HCT116 (cell line): ENCODE measurements at regions not wholly inside any gene's neighbourhood (a gene's known extent, or its start where the extent isn't known, plus 50 kb on each side); places are given as distances from the start of the nearest gene placed in this dataset.

ENCODE experiments used
- ATAC-seq: fragments of 200-7000 bp; cut with Tn5 transposase; 2 replicates; pipeline ENCODE4 v1.9.1; 2020; ENCODE audit warnings: mild to moderate bottlenecking, moderate library complexity
- BruUV-seq: library from RNA; stranded (reverse); fragments of 400-500 nt; replicated peaks from 2 replicates; lab custom pipeline; 2021; lab: Mats Ljungman, UMichigan
- CTCF ChIA-PET: fragments of 300-600 bp; sonication (Branson Sonifier 250); formaldehyde crosslinking; loops from one replicate; lab custom pipeline; 2021; ENCODE audit warnings: antibody characterized with exemption; lab: Charles Lee
- POLR2A ChIA-PET: fragments of 300-600, 350-600 bp; sonication (Branson Sonifier 250); formaldehyde crosslinking; loops from one replicate; lab custom pipeline; 2021; ENCODE audit warnings: antibody characterized with exemption; lab: Charles Lee
- RAD21 ChIA-PET, 2 experiments: fragments of 300-600 bp; sonication (Branson Sonifier 250); formaldehyde crosslinking; loops; one replicate each; lab custom pipeline; 2023; ENCODE audit warnings: low total read pairs in 2 of 2; ENCODE audit not compliant: uncharacterized antibody in 2 of 2, unreplicated experiment in 2 of 2, low non-redundant PET in 1 of 2; lab: Charles Lee
- DNase-seq: peaks from one replicate; pipeline ENCODE4 v3.0.0-alpha.2; 2010; ENCODE audit warnings: low read depth, low spot score
- H2AFZ ChIP-seq: fragments of 200-600 bp; shearing (Covaris generic), sonication (generic); 2 replicates; pipeline ENCODE4 v1.6.1; 2017; ENCODE audit warnings: low read depth, mixed run types, mixed read lengths, antibody characterized with exemption, low read length; ENCODE audit not compliant: poor library complexity, severe bottlenecking
- H3K27ac ChIP-seq: 2 replicates; pipeline ENCODE4 v1.5.1; 2012; ENCODE audit warnings: low read depth, low read length
- H3K27me3 ChIP-seq: fragments of 200-600 bp; sonication (generic); 2 replicates; pipeline ENCODE4 v1.6.1; 2016; ENCODE audit warnings: mixed run types, low read length, mixed read lengths; ENCODE audit not compliant: insufficient read depth
- H3K36me3 ChIP-seq, 2 experiments: fragments of 200-500 bp in 1 of 2; fragments of 200-600 bp in 1 of 2; sonication (Bioruptor generic) in 1 of 2; sonication (generic) in 1 of 2; 2 replicates each; pipeline versions ENCODE4 v1.5.1 to v1.6.1; 2014 to 2016; ENCODE audit warnings: low read length in 2 of 2, inconsistent platforms in 1 of 2, mixed read lengths in 1 of 2, mixed run types in 1 of 2; ENCODE audit not compliant: insufficient read depth in 2 of 2, control insufficient read depth in 1 of 2
- H3K4me1 ChIP-seq, 2 experiments: fragments of 200-600 bp in 1 of 2; sonication (generic) in 1 of 2; 2 replicates each; pipeline versions ENCODE4 v1.5.1 to v1.6.1; 2012 to 2017; ENCODE audit warnings: low read length in 2 of 2, inconsistent platforms in 1 of 2, mild to moderate bottlenecking in 1 of 2, mixed read lengths in 1 of 2, mixed run types in 1 of 2, moderate library complexity in 1 of 2; ENCODE audit not compliant: insufficient read depth in 2 of 2, control insufficient read depth in 1 of 2
- H3K4me2 ChIP-seq: fragments of 200-600 bp; sonication (generic); 2 replicates; pipeline ENCODE4 v1.6.1; 2017; ENCODE audit warnings: mixed run types, low read length, mixed read lengths
- H3K4me3 ChIP-seq, 2 experiments: fragments of 200-600 bp in 1 of 2; sonication (generic) in 1 of 2; replicated peaks in 1 of 2; 2 replicates each; pipeline ENCODE4 v1.5.1; 2011 to 2016; ENCODE audit warnings: low read length in 2 of 2, control low read depth in 1 of 2, low read depth in 1 of 2, mild to moderate bottlenecking in 1 of 2, mixed read lengths in 1 of 2, mixed run types in 1 of 2
- H3K79me2 ChIP-seq: fragments of 200-600 bp; sonication (generic); 2 replicates; pipeline ENCODE4 v1.6.1; 2017; ENCODE audit warnings: mild to moderate bottlenecking, mixed run types, low read length, moderate library complexity, mixed read lengths; ENCODE audit not compliant: insufficient read depth
- H3K9ac ChIP-seq: fragments of 200-600 bp; sonication (generic); 2 replicates; pipeline ENCODE4 v1.6.1; 2016; ENCODE audit warnings: low read length, mixed read lengths
- H3K9me2 ChIP-seq: fragments of 200-600 bp; sonication (generic), shearing (Covaris generic); 2 replicates; pipeline ENCODE4 v1.6.1; 2017; ENCODE audit warnings: mixed run types, mild to moderate bottlenecking, moderate library complexity; ENCODE audit not compliant: insufficient read depth
- H3K9me3 ChIP-seq, 2 experiments: fragments of 200-500 bp in 1 of 2; fragments of 200-600 bp in 1 of 2; sonication (Bioruptor generic) in 1 of 2; sonication (generic) in 1 of 2; 2 replicates each; pipeline ENCODE4 v1.6.1; 2014 to 2017; ENCODE audit warnings: low read length in 2 of 2, mixed read lengths in 2 of 2, inconsistent platforms in 1 of 2, low read depth in 1 of 2, mild to moderate bottlenecking in 1 of 2, mixed run types in 1 of 2, moderate library complexity in 1 of 2; ENCODE audit not compliant: control insufficient read depth in 1 of 2, insufficient read depth in 1 of 2
- H4K20me1 ChIP-seq: fragments of 200-600 bp; sonication (generic), shearing (Covaris generic); 2 replicates; pipeline ENCODE4 v1.6.1; 2017; ENCODE audit warnings: mixed run types, mild to moderate bottlenecking, moderate library complexity; ENCODE audit not compliant: insufficient read depth
- ATF3 ChIP-seq: IDR thresholded peaks from 2 replicates; pipeline ENCODE4 v1.6.1; 2012
- CBX3 ChIP-seq: IDR thresholded peaks from 2 replicates; pipeline ENCODE4 v1.6.1; 2012; ENCODE audit warnings: low read depth
- EGR1 ChIP-seq: IDR thresholded peaks from 2 replicates; pipeline ENCODE4 v1.6.1; 2012; ENCODE audit warnings: low read depth
- ELF1 ChIP-seq: IDR thresholded peaks from 2 replicates; pipeline ENCODE4 v1.6.1; 2012; ENCODE audit warnings: low read depth, borderline replicate concordance
- FOSL1 ChIP-seq: IDR thresholded peaks from 2 replicates; pipeline ENCODE4 v1.6.1; 2012; ENCODE audit warnings: low read depth
- MAX ChIP-seq: IDR thresholded peaks from 2 replicates; pipeline ENCODE4 v1.6.1; 2012
- POLR2A ChIP-seq: IDR thresholded peaks from 2 replicates; pipeline ENCODE4 v1.7.0; 2011; ENCODE audit warnings: borderline replicate concordance; ENCODE audit not compliant: insufficient read depth, insufficient read length; ENCODE audit errors: extremely low read depth
- POLR2AphosphoS5 ChIP-seq: IDR thresholded peaks from 2 replicates; pipeline ENCODE4 v1.6.1; 2011; ENCODE audit warnings: mild to moderate bottlenecking, low read depth, low read length, moderate library complexity
- SIN3A ChIP-seq: IDR thresholded peaks from 2 replicates; pipeline ENCODE4 v1.6.1; 2012; ENCODE audit warnings: low read depth
- SP1 ChIP-seq: IDR thresholded peaks from 2 replicates; pipeline ENCODE4 v1.6.1; 2012; ENCODE audit warnings: low read depth
- SRF ChIP-seq: IDR thresholded peaks from 2 replicates; pipeline ENCODE4 v1.6.1; 2012; ENCODE audit warnings: low read depth
- TCF7L2 ChIP-seq: IDR thresholded peaks from 2 replicates; pipeline ENCODE4 v1.7.0; 2011; ENCODE audit warnings: borderline replicate concordance, inconsistent platforms; ENCODE audit not compliant: insufficient read depth, insufficient read length; ENCODE audit errors: extremely low read depth
- YY1 ChIP-seq: IDR thresholded peaks from 2 replicates; pipeline ENCODE4 v1.6.1; 2011; ENCODE audit warnings: low read length, low read depth, moderate library complexity, mild to moderate bottlenecking; ENCODE audit not compliant: insufficient replicate concordance; ENCODE audit errors: extremely low read depth
- ZFX ChIP-seq: fragments of 450-650 bp; IDR thresholded peaks from 2 replicates; pipeline ENCODE4 v1.6.1; 2017
- ZNF274 ChIP-seq: fragments of 200-500 bp; sonication (Bioruptor generic); IDR thresholded peaks from 2 replicates; pipeline ENCODE4 v1.6.1; 2014; ENCODE audit warnings: mild to moderate bottlenecking, low read depth, low read length, inconsistent platforms
- intact Hi-C: fragments of 100-400 bp; cut with micrococcal nuclease; formaldehyde crosslinking; loops from 2 replicates; pipeline ENCODE4 v1.10.0; 2022
- TF ChIP-seq, protein P1 (sequence below): IDR thresholded peaks from 2 replicates; pipeline ENCODE4 v1.6.1; 2012; ENCODE audit warnings: low read depth
- TF ChIP-seq, protein P2 (sequence below), 3 experiments: fragments of 200-600 bp in 1 of 3; sonication (generic) in 1 of 3; IDR thresholded peaks in 2 of 3; conservative IDR thresholded peaks in 1 of 3; 2 replicates each; pipeline ENCODE4 v1.5.1; 2012 to 2017; ENCODE audit warnings: low read depth in 2 of 3, low read length in 2 of 3, antibody characterized with exemption in 1 of 3, borderline replicate concordance in 1 of 3, control low read depth in 1 of 3, mild to moderate bottlenecking in 1 of 3, mixed read lengths in 1 of 3, mixed run types in 1 of 3, moderate library complexity in 1 of 3; ENCODE audit not compliant: insufficient read depth in 1 of 3
- TF ChIP-seq, protein P3 (sequence below): IDR thresholded peaks from 2 replicates; pipeline ENCODE4 v1.6.1; 2011; ENCODE audit warnings: mild to moderate bottlenecking, low read length, moderate library complexity; ENCODE audit not compliant: insufficient replicate concordance; ENCODE audit errors: extremely low read depth

GRCh38 chr17:56658648-56659047, 65.1 kb downstream of the NOG start:
- Histone ChIP-seq H2AFZ (no peak overlapping the region), H3K79me2 (no peaks in the 10 kb centered on the region), H4K20me1 (no peaks in the 10 kb centered on the region), H3K36me3 (no peaks in the 10 kb centered on the region), H3K9me2 (no peaks in the 10 kb centered on the region), H3K27me3 (no peaks in the 10 kb centered on the region), H3K9me3 (no peaks in the 10 kb centered on the region), H3K4me2 (no peak overlapping the region), H3K4me1 (no peaks in the 10 kb centered on the region), H3K4me3 (no peak overlapping the region), H3K9ac (no peak overlapping the region), H3K27ac (no peak overlapping the region)
- ChIA-PET RAD21 (no interaction called here), POLR2A (no interaction called here), CTCF (no interaction called here)
- DNase-seq (no peak), ATAC-seq (no peak)
- no TSS peak for BruUV-seq
- intact Hi-C loops: no loop called here
- TF ChIP-seq, protein P1, sequence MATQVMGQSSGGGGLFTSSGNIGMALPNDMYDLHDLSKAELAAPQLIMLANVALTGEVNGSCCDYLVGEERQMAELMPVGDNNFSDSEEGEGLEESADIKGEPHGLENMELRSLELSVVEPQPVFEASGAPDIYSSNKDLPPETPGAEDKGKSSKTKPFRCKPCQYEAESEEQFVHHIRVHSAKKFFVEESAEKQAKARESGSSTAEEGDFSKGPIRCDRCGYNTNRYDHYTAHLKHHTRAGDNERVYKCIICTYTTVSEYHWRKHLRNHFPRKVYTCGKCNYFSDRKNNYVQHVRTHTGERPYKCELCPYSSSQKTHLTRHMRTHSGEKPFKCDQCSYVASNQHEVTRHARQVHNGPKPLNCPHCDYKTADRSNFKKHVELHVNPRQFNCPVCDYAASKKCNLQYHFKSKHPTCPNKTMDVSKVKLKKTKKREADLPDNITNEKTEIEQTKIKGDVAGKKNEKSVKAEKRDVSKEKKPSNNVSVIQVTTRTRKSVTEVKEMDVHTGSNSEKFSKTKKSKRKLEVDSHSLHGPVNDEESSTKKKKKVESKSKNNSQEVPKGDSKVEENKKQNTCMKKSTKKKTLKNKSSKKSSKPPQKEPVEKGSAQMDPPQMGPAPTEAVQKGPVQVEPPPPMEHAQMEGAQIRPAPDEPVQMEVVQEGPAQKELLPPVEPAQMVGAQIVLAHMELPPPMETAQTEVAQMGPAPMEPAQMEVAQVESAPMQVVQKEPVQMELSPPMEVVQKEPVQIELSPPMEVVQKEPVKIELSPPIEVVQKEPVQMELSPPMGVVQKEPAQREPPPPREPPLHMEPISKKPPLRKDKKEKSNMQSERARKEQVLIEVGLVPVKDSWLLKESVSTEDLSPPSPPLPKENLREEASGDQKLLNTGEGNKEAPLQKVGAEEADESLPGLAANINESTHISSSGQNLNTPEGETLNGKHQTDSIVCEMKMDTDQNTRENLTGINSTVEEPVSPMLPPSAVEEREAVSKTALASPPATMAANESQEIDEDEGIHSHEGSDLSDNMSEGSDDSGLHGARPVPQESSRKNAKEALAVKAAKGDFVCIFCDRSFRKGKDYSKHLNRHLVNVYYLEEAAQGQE: no peak
- TF ChIP-seq ELF1: no peak
- TF ChIP-seq TCF7L2: no peak
- TF ChIP-seq MAX: no peak
- no peak for TF ChIP-seq SIN3A
- no peak for TF ChIP-seq POLR2A
- no peak for TF ChIP-seq SRF
- TF ChIP-seq YY1: no peak
- TF ChIP-seq POLR2AphosphoS5: no peak
- TF ChIP-seq, protein P2, sequence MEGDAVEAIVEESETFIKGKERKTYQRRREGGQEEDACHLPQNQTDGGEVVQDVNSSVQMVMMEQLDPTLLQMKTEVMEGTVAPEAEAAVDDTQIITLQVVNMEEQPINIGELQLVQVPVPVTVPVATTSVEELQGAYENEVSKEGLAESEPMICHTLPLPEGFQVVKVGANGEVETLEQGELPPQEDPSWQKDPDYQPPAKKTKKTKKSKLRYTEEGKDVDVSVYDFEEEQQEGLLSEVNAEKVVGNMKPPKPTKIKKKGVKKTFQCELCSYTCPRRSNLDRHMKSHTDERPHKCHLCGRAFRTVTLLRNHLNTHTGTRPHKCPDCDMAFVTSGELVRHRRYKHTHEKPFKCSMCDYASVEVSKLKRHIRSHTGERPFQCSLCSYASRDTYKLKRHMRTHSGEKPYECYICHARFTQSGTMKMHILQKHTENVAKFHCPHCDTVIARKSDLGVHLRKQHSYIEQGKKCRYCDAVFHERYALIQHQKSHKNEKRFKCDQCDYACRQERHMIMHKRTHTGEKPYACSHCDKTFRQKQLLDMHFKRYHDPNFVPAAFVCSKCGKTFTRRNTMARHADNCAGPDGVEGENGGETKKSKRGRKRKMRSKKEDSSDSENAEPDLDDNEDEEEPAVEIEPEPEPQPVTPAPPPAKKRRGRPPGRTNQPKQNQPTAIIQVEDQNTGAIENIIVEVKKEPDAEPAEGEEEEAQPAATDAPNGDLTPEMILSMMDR (IDR thresholded peaks at IDR 0.05 in 2 of 3, conservative IDR thresholded peaks at IDR 0.05 in 1 of 3; ENCODE audit: borderline replicate concordance in 1 of 3, insufficient read depth in 1 of 3, low read depth in 2 of 3, low read length in 2 of 3): no peak
- TF ChIP-seq, protein P3, sequence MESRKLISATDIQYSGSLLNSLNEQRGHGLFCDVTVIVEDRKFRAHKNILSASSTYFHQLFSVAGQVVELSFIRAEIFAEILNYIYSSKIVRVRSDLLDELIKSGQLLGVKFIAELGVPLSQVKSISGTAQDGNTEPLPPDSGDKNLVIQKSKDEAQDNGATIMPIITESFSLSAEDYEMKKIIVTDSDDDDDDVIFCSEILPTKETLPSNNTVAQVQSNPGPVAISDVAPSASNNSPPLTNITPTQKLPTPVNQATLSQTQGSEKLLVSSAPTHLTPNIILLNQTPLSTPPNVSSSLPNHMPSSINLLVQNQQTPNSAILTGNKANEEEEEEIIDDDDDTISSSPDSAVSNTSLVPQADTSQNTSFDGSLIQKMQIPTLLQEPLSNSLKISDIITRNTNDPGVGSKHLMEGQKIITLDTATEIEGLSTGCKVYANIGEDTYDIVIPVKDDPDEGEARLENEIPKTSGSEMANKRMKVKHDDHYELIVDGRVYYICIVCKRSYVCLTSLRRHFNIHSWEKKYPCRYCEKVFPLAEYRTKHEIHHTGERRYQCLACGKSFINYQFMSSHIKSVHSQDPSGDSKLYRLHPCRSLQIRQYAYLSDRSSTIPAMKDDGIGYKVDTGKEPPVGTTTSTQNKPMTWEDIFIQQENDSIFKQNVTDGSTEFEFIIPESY: no peak
- no peak for TF ChIP-seq CBX3
- no peak for TF ChIP-seq ZFX
- no peak for TF ChIP-seq ATF3
- TF ChIP-seq FOSL1: no peak
- TF ChIP-seq EGR1: no peak
- TF ChIP-seq SP1: no peak
- TF ChIP-seq ZNF274: no peak
